Occipital lobe (tissue), 2 donors: ENCODE measurements at regions not wholly inside any gene's neighbourhood (a gene's known extent, or its start where the extent isn't known, plus 50 kb on each side); places are given as distances from the start of the nearest gene placed in this dataset. TPM values are rescaled to one million over a fixed set of nuclear protein-coding genes. Genes with fewer than 3 reads are reported as not detected.

Experiments used
- DNase-seq: peaks from one replicate; lab custom pipeline; 2025; lab: John Stamatoyannopoulos, UW
- small RNA-seq: library from RNA; depleted of rRNA; stranded (forward); fragments of <200 nt; gene quantifications from one replicate; pipeline ENCODE3, GENCODE V24; 2014

- no peak for DNase-seq
These were observed 2225.7 kb downstream of the NCAM2 start for GRCh38 chr21:23223882-23224281.

GRCh38 chr21:23218667-23219066 is 2220.5 kb downstream of the NCAM2 start:
- DNase-seq, result no peak

GRCh38 chr21:23217597-23217996 is 2219.4 kb downstream of the NCAM2 start:
- no peak for DNase-seq

GRCh38 chr21:23215261-23215660 is 2217.1 kb downstream of the NCAM2 start:
- DNase-seq, result no peak

Small RNA genes lying in the stretch of these regions (small RNA-seq; reads per million reads assigned to genes)
- gene AP001340.1 (not detected), gene RF00019 (not detected), gene RN7SKP236 (not detected), gene RNA5SP489 (not detected), gene RNU2-55P (0.61 reads per million, percentile 58 among the genes with 10 or more reads in this experiment)
